ENCODE measurements at regions not wholly inside any gene's neighbourhood (a gene's known extent, or its start where the extent isn't known, plus 50 kb on each side); places are given as distances from the start of the nearest gene placed in this dataset.

DNA sequence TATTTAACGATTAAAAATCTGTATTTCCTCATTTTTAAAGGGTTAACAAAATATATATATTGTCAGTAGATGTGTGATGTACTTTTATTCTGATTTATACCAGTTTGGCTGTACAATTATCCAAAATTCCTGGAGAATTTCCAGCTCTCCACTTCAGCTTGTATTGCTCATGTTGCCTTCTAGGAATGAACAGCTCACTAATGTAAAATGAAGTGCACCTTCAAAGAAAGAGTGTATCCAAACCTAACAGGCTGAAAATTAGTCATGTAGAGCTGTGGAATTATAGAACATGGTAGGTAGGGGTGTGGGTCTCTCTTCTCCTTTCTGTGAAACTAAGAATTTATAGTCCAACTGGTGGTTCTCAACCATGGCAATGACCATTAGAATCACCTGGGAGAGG lies 362.0 kb downstream of the ETNK1 start:
- no peak for TF ChIP-seq POLR2AphosphoS5 (IDR thresholded peaks at IDR 0.05)
- no peak for TF ChIP-seq CTCF (IDR thresholded peaks at IDR 0.05 in 8 of 11, conservative IDR thresholded peaks at IDR 0.05 in 3 of 11)
- no peak for TF ChIP-seq POLR2A (IDR thresholded peaks at IDR 0.05)
- H3K4me3 ChIP-seq = no peak overlapping the region
- no peaks in the 10 kb centered on the region for H3K9me3 ChIP-seq
- peaks cover 0 to 4% (median 0%) of the 10 kb centered on the region in 7 donors for H3K27me3 ChIP-seq (replicated peaks in 1 of 7)
- H3K27ac ChIP-seq = no peak overlapping the region
- no peaks in the 10 kb centered on the region for H3K4me1 ChIP-seq
- intact Hi-C loops (cut with DNase I; ENCODE audit: low total_unique reads) = no loop called here
- no peak for DNase-seq
- H3K36me3 ChIP-seq = no peaks in the 10 kb centered on the region
- WGBS, 5 donors = 64 to 72% (median 68%) methylated on average over 1 of the region's 1 CpG

- no peak overlapping the region for H3K27ac ChIP-seq
- H3K4me1 ChIP-seq = no peaks in the 10 kb centered on the region
- DNase-seq = no peak
- no peaks in the 10 kb centered on the region for H3K27me3 ChIP-seq (replicated peaks in 1 of 7)
- H3K4me3 ChIP-seq = no peak overlapping the region
- 67 to 97% (median 75%) methylated on average over 1 of the region's 1 CpG for WGBS, 5 donors
- intact Hi-C loops (cut with DNase I; ENCODE audit: low total_unique reads) = no loop called here
- no peak for TF ChIP-seq CTCF (IDR thresholded peaks at IDR 0.05 in 8 of 11, conservative IDR thresholded peaks at IDR 0.05 in 3 of 11)
- TF ChIP-seq POLR2AphosphoS5 (IDR thresholded peaks at IDR 0.05) = no peak
- no peak for TF ChIP-seq POLR2A (IDR thresholded peaks at IDR 0.05)
- H3K36me3 ChIP-seq = no peaks in the 10 kb centered on the region
- H3K9me3 ChIP-seq = no peaks in the 10 kb centered on the region
These were observed 365.5 kb downstream of the ETNK1 start for GRCh38 chr12:22990501-22990900.

DNA sequence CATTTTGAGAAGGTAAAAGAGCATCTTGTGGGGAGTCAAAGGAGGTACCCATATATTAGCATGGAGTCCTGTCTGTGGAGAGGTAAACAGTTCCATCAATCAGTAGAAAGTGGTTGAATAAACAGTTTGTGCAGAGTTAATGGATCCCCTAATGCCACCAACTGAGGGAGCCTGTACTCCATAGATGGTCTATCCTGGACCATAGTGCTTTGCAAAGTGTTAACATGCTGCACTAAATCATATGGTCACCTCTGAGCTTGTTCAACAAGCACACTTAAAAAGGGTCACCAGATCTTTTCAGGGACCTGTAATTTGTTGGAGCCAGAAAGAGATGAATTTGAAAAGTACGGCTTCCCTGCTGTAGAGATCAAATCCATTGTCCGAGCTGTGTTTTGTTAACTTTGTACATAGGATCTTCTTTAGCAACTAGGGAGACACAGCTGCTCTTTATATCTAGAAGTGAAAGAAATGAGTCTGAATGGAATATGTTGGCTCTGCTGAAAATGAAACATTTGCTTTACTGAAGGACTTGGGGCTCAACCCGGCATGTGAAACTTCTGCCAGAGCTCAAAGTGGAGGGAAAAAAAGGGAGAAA lies 366.4 kb downstream of the ETNK1 start:
- no peak overlapping the region for H3K27ac ChIP-seq
- intact Hi-C loops (cut with DNase I; ENCODE audit: low total_unique reads) = no loop called here
- no peak for DNase-seq
- TF ChIP-seq CTCF (IDR thresholded peaks at IDR 0.05 in 8 of 11, conservative IDR thresholded peaks at IDR 0.05 in 3 of 11) = no peak
- no peak for TF ChIP-seq POLR2A (IDR thresholded peaks at IDR 0.05)
- no peak for TF ChIP-seq POLR2AphosphoS5 (IDR thresholded peaks at IDR 0.05)
- H3K4me3 ChIP-seq = no peak overlapping the region
- WGBS, 5 donors = 82 to 89% (median 83%) methylated on average over 3 of the region's 3 CpGs
- H3K9me3 ChIP-seq = no peaks in the 10 kb centered on the region
- H3K27me3 ChIP-seq (replicated peaks in 1 of 7) = no peaks in the 10 kb centered on the region
- no peaks in the 10 kb centered on the region for H3K36me3 ChIP-seq
- H3K4me1 ChIP-seq = no peaks in the 10 kb centered on the region

DNA sequence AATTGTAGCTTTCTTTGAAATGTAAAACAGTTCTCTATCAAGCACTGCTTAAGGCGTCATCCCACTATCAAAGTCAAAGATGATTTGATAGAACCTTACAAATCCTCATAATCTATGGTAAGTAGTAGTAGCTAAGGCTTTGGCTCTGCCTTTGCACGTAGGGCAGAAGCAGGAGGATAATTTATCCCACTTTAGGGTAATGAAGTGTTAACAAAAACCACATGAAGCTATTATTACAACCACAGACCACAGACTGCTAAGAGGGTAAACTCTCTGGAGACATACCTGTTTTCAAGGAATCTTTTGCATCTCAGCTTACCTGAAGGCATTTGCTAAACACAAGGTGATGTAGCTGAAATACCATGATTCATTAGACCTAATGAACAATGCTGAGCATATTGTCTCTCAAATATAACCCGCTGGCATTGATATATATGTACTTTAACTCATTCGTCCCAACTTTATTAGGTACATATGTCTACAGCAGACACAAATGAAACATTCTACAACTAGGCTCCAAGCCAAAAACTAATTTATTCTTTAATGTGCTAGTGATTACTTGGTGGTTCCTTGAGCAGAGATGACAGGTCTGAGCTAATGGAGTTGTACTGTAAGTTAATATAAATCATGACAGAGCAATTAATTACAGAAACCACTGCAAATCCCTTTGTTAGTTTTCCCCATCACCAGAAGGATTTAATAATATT lies 368.8 kb downstream of the ETNK1 start:
- no peaks in the 10 kb centered on the region for H3K4me1 ChIP-seq
- intact Hi-C loops (cut with DNase I; ENCODE audit: low total_unique reads) = no loop called here

More for the DNA sequence above, 368.8 kb downstream of the ETNK1 start:
- Histone ChIP-seq H3K4me3 (no peak overlapping the region), H3K27me3 (replicated peaks in 1 of 7) (no peaks in the 10 kb centered on the region), H3K36me3 (no peaks in the 10 kb centered on the region), H3K27ac (no peak overlapping the region), H3K9me3 (peaks cover 0 to 11% (median under 1%) of the 10 kb centered on the region in 8 donors)
- DNase-seq = no peak
- WGBS, 5 donors = 55 to 69% (median 62%) methylated on average over 4 of the region's 4 CpGs
- TF ChIP-seq POLR2A (IDR thresholded peaks at IDR 0.05) (no peak), POLR2AphosphoS5 (IDR thresholded peaks at IDR 0.05) (no peak), CTCF (IDR thresholded peaks at IDR 0.05 in 8 of 11, conservative IDR thresholded peaks at IDR 0.05 in 3 of 11) (no peak)

Measured in spleen (tissue), 11 donors.